Chondrocyte (in vitro differentiated cells): ENCODE measurements at regions not wholly inside any gene's neighbourhood (a gene's known extent, or its start where the extent isn't known, plus 50 kb on each side); places are given as distances from the start of the nearest gene placed in this dataset. TPM values are rescaled to one million over a fixed set of nuclear protein-coding genes. Genes with fewer than 3 reads are reported as not detected.

Experiments
- DNase-seq: peaks from one replicate; pipeline ENCODE4 v3.0.0; 2021; ENCODE audit warnings: mixed read lengths, low spot score
- H3K27ac Mint-ChIP-seq: one replicate; pipeline ENCODE4 v1.8.0; 2021; ENCODE audit warnings: mild to moderate bottlenecking, moderate library complexity, mixed read lengths; ENCODE audit not compliant: unreplicated experiment
- H3K27me3 Mint-ChIP-seq: 2 replicates; pipeline ENCODE4 v1.8.0; 2021; ENCODE audit warnings: low read depth, mixed read lengths
- H3K36me3 Mint-ChIP-seq: 2 replicates; pipeline ENCODE4 v1.8.0; 2021; ENCODE audit warnings: low read depth, mixed read lengths
- H3K4me1 Mint-ChIP-seq: 2 replicates; pipeline ENCODE4 v1.8.0; 2021; ENCODE audit warnings: low read depth, mild to moderate bottlenecking, mixed read lengths
- H3K4me3 Mint-ChIP-seq: one replicate; pipeline ENCODE4 v1.8.0; 2021; ENCODE audit warnings: mild to moderate bottlenecking, moderate library complexity, mixed read lengths; ENCODE audit not compliant: unreplicated experiment
- H3K9me3 Mint-ChIP-seq: 2 replicates; pipeline ENCODE4 v1.8.0; 2021; ENCODE audit warnings: low read depth, mixed read lengths
- microRNA-seq: library from miRNA; unstranded; fragments of <30 nt; microRNA quantifications from one replicate; pipeline ENCODE4 v1.2.0, GENCODE V29; 2020; ENCODE audit warnings: borderline number of aligned reads
- TF ChIP-seq, protein P1 (sequence below): fragments of 200-600 bp; sonication (generic); IDR thresholded peaks from 2 replicates; pipeline ENCODE4 v1.5.0; 2021; ENCODE audit warnings: antibody characterized with exemption, mild to moderate bottlenecking, moderate library complexity

DNA sequence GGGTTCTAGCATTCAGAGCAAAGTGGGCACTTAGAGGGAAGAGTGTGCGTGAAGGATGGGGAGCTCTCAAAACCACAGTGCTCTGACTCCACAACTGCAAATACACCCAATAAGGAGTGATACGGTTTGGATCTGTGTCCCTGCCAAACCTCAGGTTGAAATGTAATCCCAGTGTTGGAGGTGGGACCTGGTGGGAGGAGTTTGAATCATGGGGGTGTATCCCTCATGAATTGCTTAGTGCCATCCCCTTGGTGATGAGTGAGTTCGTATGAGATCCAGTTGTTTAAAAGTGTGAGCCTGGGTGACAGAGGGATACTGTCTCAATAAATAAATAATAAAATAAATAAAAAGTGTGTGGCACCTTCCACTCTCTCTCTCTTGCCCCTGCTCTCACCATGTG lies 50.3 kb upstream of the CCDC85A start:
- TF ChIP-seq, protein P1, sequence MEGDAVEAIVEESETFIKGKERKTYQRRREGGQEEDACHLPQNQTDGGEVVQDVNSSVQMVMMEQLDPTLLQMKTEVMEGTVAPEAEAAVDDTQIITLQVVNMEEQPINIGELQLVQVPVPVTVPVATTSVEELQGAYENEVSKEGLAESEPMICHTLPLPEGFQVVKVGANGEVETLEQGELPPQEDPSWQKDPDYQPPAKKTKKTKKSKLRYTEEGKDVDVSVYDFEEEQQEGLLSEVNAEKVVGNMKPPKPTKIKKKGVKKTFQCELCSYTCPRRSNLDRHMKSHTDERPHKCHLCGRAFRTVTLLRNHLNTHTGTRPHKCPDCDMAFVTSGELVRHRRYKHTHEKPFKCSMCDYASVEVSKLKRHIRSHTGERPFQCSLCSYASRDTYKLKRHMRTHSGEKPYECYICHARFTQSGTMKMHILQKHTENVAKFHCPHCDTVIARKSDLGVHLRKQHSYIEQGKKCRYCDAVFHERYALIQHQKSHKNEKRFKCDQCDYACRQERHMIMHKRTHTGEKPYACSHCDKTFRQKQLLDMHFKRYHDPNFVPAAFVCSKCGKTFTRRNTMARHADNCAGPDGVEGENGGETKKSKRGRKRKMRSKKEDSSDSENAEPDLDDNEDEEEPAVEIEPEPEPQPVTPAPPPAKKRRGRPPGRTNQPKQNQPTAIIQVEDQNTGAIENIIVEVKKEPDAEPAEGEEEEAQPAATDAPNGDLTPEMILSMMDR: no peak
- H3K9me3 Mint-ChIP-seq: no peaks in the 10 kb centered on the region
- no peak for DNase-seq
- H3K27ac Mint-ChIP-seq: no peak overlapping the region
- peaks cover 5% of the 10 kb centered on the region for H3K27me3 Mint-ChIP-seq
- H3K4me3 Mint-ChIP-seq: no peak overlapping the region
- no peaks in the 10 kb centered on the region for H3K36me3 Mint-ChIP-seq
- H3K4me1 Mint-ChIP-seq: no peaks in the 10 kb centered on the region

DNA sequence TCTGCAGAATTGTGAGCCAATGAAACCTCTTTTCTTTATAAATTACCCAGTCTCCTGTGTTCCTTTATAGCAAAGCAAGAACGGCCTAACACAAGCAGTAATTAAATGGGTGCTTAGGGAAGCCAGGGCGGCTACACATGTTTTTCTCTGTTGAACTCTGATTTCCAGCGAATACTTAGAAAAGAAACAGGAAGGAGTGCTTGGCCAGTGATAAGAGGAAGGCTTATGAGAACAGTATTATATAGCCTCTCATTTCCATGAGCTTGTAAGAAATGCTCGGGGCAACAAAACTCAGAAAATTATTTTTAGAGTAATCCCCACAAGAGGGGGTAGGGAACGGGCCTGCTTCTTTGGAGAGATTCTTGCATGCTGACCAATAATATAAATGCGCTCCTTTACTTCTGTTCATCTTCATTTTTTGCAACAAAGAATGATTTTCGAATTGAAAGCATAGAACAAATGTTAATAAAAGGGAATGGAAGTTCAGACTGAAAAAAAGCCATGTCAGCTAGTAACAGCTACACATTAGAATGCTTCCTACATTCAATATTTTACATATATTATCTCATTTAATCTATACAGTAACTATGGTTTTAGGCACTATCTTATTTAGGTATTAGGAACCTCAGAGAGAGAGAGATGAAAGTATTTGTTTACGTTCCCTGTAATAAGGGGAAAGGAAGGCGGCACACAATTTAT lies 49.7 kb upstream of the CCDC85A start:
- DNase-seq: no peak
- H3K27ac Mint-ChIP-seq: no peak overlapping the region

More for the DNA sequence above, 49.7 kb upstream of the CCDC85A start:
- TF ChIP-seq, protein P1: no peak
- Mint-ChIP-seq H3K9me3 (no peaks in the 10 kb centered on the region), H3K27me3 (peaks cover 5% of the 10 kb centered on the region), H3K4me3 (no peak overlapping the region), H3K36me3 (no peaks in the 10 kb centered on the region), H3K4me1 (no peaks in the 10 kb centered on the region)

Small RNAs in the stretch of these regions (microRNA-seq; reads per million reads assigned to microRNA genes)
- gene MIR216A: 3.3 reads per million
- gene MIR216B: not detected
- 5.0 reads per million for gene MIR217
